D341Med (cell line): ENCODE measurements at regions not wholly inside any gene's neighbourhood (a gene's known extent, or its start where the extent isn't known, plus 50 kb on each side); places are given as distances from the start of the nearest gene placed in this dataset.
"Not testable (repeated sequence)": the region's sequence is repeated elsewhere in the genome, so short reads cannot be mapped to it uniquely, and the experiment has no call there.

Experiments
- DNase-seq: peaks from one replicate; pipeline ENCODE4 v3.0.0; 2012; ENCODE audit warnings: low spot score

- no peak for DNase-seq
Measured at GRCh38 chrX:93868289-93868965, 194.4 kb downstream of the FAM133A start.

DNA sequence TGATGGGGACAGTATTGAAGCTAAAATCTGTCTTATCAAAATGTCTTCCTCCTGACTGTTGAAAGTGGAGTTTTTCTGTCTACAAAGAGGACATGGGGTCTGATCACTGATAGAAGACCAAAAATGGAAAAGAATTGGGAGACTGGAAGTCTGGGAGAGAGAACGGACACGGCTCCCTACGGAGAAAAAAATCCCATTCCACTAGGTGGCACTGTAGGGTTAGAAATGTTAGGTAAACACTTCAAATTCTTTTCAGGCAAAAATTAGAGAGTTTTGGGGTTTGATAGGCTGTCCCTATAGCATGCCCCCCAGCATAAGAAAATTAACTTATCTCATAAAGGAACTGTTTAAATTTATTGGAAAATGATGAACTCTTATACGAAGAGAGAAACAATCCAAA lies 200.5 kb downstream of the FAM133A start:
- peak; percentile 27 for DNase-seq

DNA sequence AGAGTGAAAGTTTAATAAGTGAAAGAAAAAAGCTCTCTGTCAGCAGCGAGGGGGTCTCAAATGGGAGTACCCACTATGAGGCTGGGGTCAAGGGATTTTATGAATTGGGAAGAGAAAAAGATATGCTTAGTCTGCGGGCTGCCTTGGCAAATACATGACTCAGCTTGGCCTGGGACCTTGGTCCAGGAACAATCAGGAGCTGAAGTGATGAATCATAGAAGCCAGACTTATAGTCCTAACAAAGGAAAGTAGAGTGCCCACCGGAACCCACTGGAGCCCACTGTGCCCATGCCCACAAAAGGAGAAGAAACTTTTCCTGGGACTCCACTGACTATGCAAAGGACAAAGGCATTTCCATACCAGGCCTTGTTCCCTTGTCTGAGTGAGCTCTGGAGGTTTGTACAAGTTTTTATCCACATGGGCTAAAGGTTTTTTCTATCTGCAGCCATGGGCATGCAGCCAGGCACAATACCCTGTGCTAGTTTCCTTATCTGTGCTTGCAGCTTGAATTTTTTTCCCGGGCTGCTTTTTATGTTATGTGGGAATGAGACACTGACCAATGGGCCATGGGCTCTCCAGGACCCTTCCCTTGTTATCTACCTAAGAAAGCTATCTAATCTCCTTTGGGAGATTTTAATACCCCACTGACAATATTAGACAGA lies 201.7 kb downstream of the FAM133A start:
- DNase-seq, result no peak

- DNase-seq, result not testable (repeated sequence)
Measured at GRCh38 chrX:93921041-93921440, 247.0 kb downstream of the FAM133A start.

DNA sequence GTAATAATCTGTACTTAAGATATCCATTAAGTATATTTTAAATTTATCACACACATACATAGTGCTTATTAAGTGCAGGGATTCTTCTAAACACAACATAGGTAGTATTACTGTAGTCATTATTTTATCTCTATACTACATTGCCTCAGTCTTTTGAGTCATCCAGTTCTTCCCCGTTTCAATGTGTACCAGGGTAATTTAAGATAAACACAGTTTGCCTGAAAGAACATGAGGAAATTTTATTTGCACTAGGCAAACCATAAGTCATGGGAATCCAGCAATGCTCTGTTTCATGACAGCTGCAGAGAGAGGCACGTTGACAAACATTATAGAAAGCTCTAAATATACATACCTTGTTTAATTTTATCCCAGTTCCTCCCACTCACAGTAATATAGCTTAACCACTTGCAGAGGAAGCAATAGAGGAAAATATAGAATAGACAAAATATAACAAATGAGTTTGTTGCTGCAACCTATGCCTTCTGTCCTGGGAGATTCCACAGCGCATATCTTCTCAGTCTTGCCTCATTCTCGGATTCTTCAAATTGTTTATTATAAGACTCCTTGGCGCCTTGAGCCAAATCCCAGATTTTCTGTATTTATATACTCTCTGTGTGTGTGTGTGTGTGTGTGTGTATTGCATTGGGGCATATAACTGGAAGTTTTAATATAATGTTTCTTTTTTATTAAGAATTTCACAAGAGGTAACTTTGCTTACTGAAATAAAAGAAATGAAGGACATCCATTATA lies 258.6 kb downstream of the FAM133A start:
- DNase-seq, result no peak

- no peak for DNase-seq
Measured at GRCh38 chrX:93977641-93978040, 303.6 kb downstream of the FAM133A start.

GRCh38 chrX:93985344-93986307 lies 311.6 kb downstream of the FAM133A start:
- peak; percentile 29 for DNase-seq
